ENCODE measurements at regions not wholly inside any gene's neighbourhood (a gene's known extent, or its start where the extent isn't known, plus 50 kb on each side); places are given as distances from the start of the nearest gene placed in this dataset.

DNA sequence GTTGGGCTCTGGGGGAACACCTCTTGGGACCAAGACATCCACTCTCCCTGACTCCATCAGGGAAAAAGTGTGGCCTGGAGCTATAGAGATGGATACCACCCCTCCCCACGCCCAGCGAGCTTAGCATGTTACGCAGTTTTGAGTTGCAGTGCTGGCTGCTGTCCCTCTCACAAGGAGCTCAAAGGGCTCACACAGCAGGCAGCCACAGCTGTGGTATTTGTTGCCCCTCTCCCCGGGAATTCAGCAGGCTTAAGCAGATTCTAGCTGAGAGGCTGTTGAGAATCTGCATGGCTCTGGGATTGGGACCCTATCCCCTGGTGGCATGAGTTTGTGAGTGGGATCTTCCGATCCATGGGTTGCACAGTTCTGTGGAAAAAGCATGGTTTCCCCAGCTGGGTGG lies 673.1 kb upstream of the FSHR start:
- no peaks in the 10 kb centered on the region for H3K4me1 ChIP-seq (ENCODE audit: insufficient read depth)
- H3K4me3 ChIP-seq, result no peak overlapping the region
- no peak overlapping the region for H3K27ac ChIP-seq
- no peaks in the 10 kb centered on the region for H3K27me3 ChIP-seq
- H3K36me3 ChIP-seq, result no peaks in the 10 kb centered on the region
- H3K9me3 ChIP-seq, result no peaks in the 10 kb centered on the region
- WGBS, 3 donors, result 75 to 87% (median 84%) methylated on average over 5 of the region's 5 CpGs
- no peak for DNase-seq
- intact Hi-C loops (cut with DNase I), result no loop called here
- TF ChIP-seq, protein P1, sequence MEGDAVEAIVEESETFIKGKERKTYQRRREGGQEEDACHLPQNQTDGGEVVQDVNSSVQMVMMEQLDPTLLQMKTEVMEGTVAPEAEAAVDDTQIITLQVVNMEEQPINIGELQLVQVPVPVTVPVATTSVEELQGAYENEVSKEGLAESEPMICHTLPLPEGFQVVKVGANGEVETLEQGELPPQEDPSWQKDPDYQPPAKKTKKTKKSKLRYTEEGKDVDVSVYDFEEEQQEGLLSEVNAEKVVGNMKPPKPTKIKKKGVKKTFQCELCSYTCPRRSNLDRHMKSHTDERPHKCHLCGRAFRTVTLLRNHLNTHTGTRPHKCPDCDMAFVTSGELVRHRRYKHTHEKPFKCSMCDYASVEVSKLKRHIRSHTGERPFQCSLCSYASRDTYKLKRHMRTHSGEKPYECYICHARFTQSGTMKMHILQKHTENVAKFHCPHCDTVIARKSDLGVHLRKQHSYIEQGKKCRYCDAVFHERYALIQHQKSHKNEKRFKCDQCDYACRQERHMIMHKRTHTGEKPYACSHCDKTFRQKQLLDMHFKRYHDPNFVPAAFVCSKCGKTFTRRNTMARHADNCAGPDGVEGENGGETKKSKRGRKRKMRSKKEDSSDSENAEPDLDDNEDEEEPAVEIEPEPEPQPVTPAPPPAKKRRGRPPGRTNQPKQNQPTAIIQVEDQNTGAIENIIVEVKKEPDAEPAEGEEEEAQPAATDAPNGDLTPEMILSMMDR (IDR thresholded peaks at IDR 0.05), result no peak
- no peak for TF ChIP-seq POLR2A (IDR thresholded peaks at IDR 0.05)
- no peak for TF ChIP-seq EP300 (IDR thresholded peaks at IDR 0.05)

DNA sequence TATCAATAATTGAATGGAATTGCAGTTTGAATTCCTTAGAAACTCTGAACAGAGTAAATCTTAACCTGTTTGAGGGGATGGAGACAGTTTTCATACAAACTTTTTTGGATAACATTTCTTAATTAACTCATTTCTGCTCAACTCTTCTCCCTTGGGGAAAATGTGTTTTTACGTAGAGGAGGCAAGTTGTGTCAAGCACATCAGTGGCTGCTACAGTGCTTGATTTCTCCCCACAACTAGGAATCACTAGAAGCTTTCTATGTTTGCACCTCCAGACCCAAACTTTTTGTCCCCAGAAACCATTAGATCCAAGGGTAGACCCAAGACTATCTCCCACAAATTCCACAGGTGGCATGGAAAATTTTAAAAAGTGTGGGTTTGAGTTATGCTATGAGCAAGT lies 658.9 kb upstream of the FSHR start:
- TF ChIP-seq POLR2A (IDR thresholded peaks at IDR 0.05) (no peak), EP300 (IDR thresholded peaks at IDR 0.05) (no peak)
- TF ChIP-seq, protein P1 (IDR thresholded peaks at IDR 0.05), result no peak
- Histone ChIP-seq H3K9me3 (no peaks in the 10 kb centered on the region), H3K36me3 (no peaks in the 10 kb centered on the region), H3K4me1 (ENCODE audit: insufficient read depth) (no peaks in the 10 kb centered on the region), H3K27ac (no peak overlapping the region), H3K4me3 (no peak overlapping the region), H3K27me3 (no peaks in the 10 kb centered on the region)
- WGBS, 3 donors, result 68 to 76% (median 71%) methylated on average over 1 of the region's 1 CpG
- intact Hi-C loops (cut with DNase I), result no loop called here
- DNase-seq, result no peak

DNA sequence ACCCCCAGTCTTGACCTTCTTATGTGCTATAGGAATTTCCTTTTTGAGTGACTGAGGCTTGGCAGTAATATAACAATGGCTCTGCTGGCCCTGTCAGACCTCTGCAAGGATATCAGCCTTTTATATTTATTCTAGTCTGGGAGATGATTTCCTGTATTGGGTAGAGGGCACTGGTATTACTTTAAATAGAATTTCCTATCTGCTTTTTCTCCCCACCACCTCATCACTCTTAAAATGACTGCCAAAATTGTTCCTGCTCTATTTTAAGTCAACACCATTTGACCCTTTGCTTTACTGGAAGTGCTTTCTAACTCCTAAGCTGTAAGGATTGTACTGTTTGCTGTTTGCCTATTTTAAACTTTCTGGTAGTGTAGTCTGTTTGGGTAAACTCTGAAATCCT lies 658.4 kb upstream of the FSHR start:
- no peak for TF ChIP-seq POLR2A (IDR thresholded peaks at IDR 0.05)
- TF ChIP-seq EP300 (IDR thresholded peaks at IDR 0.05), result no peak
- TF ChIP-seq, protein P1 (IDR thresholded peaks at IDR 0.05), result no peak
- Histone ChIP-seq H3K36me3 (no peaks in the 10 kb centered on the region), H3K4me1 (ENCODE audit: insufficient read depth) (no peaks in the 10 kb centered on the region), H3K27ac (no peak overlapping the region), H3K27me3 (no peaks in the 10 kb centered on the region), H3K4me3 (no peak overlapping the region), H3K9me3 (no peaks in the 10 kb centered on the region)
- intact Hi-C loops (cut with DNase I), result no loop called here
- no peak for DNase-seq

DNA sequence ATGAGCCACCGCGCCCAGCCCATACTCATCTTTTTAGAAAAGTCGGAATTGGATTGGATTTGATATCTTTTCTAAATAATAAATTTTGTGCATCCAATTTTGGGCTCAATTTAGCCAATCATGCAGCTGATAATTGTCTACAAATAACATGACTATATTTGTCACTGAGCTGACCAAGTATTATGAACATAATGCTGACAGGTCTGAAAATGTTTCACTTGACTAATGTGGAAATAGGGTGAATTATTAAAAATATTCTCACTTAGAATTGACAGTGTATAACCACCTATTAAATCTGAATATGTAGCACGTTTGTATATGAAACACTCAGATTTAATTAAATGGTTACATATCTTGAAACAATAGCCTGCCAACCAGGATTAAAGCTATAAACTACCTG lies 657.2 kb upstream of the FSHR start:
- no peak for DNase-seq
- TF ChIP-seq, protein P1 (IDR thresholded peaks at IDR 0.05), result no peak
- no peak for TF ChIP-seq POLR2A (IDR thresholded peaks at IDR 0.05)
- TF ChIP-seq EP300 (IDR thresholded peaks at IDR 0.05), result no peak
- 88 to 90% (median 90%) methylated on average over 4 of the region's 4 CpGs for WGBS, 3 donors
- no peaks in the 10 kb centered on the region for H3K27me3 ChIP-seq
- no peaks in the 10 kb centered on the region for H3K4me1 ChIP-seq (ENCODE audit: insufficient read depth)
- H3K9me3 ChIP-seq, result no peaks in the 10 kb centered on the region
- intact Hi-C loops (cut with DNase I), result no loop called here
- H3K36me3 ChIP-seq, result no peaks in the 10 kb centered on the region
- no peak overlapping the region for H3K27ac ChIP-seq
- no peak overlapping the region for H3K4me3 ChIP-seq

DNA sequence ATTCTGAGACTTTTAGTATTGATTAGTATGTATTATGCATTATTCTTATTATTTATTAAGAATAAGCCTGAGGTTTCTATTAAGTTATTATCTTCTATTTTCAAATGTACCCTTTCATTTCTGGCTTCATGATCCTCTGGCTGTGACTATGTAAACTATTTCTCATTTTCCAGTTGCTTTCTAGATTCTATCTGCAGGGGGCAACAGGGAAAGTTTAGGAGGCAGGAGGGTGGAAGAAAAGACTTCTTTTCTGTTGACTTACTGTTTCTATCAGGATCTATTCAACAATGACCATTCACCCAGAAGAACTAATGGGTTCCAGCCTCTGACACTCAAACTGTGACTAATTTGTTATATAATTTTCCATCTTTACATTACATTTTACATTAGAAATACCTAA lies 653.4 kb upstream of the FSHR start:
- Histone ChIP-seq H3K36me3 (no peaks in the 10 kb centered on the region), H3K27me3 (no peaks in the 10 kb centered on the region), H3K27ac (no peak overlapping the region), H3K9me3 (no peaks in the 10 kb centered on the region), H3K4me3 (no peak overlapping the region), H3K4me1 (ENCODE audit: insufficient read depth) (no peaks in the 10 kb centered on the region)
- intact Hi-C loops (cut with DNase I), result no loop called here
- DNase-seq, result no peak
- TF ChIP-seq, protein P1 (IDR thresholded peaks at IDR 0.05), result no peak
- no peak for TF ChIP-seq POLR2A (IDR thresholded peaks at IDR 0.05)

All from ovary (tissue), 7 donors.